ENCODE measurements at regions not wholly inside any gene's neighbourhood (a gene's known extent, or its start where the extent isn't known, plus 50 kb on each side); places are given as distances from the start of the nearest gene placed in this dataset.

GRCh38 chr14:98834119-98834518 lies 437.9 kb downstream of the BCL11B start:
- no peak for DNase-seq

- no peak for DNase-seq
These were observed 436.8 kb downstream of the BCL11B start for GRCh38 chr14:98835051-98835824.

- DNase-seq: no peak
These were observed 436.2 kb downstream of the BCL11B start for GRCh38 chr14:98835825-98836100.

GRCh38 chr14:98840091-98840490 lies 431.9 kb downstream of the BCL11B start:
- DNase-seq: no peak

- DNase-seq: no peak
These were observed 431.5 kb downstream of the BCL11B start for GRCh38 chr14:98840511-98840910.

- no peak for DNase-seq
These were observed 427.5 kb downstream of the BCL11B start for GRCh38 chr14:98844456-98844855.

- no peak for DNase-seq
These were observed 424.2 kb downstream of the BCL11B start for GRCh38 chr14:98847521-98848468.

- DNase-seq: no peak
These were observed 418.8 kb downstream of the BCL11B start for GRCh38 chr14:98853063-98853729.

- no peak for DNase-seq
These were observed 415.9 kb downstream of the BCL11B start for GRCh38 chr14:98855926-98856715.

GRCh38 chr14:98858158-98858557 lies 413.8 kb downstream of the BCL11B start:
- no peak for DNase-seq

- DNase-seq: no peak
These were observed 413.4 kb downstream of the BCL11B start for GRCh38 chr14:98858561-98858960.

GRCh38 chr14:98859301-98859700 lies 412.7 kb downstream of the BCL11B start:
- DNase-seq: no peak

- DNase-seq: no peak
These were observed 407.8 kb downstream of the BCL11B start for GRCh38 chr14:98864211-98864610.

GRCh38 chr14:98867146-98867545 lies 404.9 kb downstream of the BCL11B start:
- no peak for DNase-seq

- DNase-seq: no peak
These were observed 404.3 kb downstream of the BCL11B start for GRCh38 chr14:98867726-98868125.

- DNase-seq: no peak
These were observed 403.1 kb downstream of the BCL11B start for GRCh38 chr14:98868866-98869265.

GRCh38 chr14:98871796-98872195 lies 400.2 kb downstream of the BCL11B start:
- DNase-seq: no peak

GRCh38 chr14:98877065-98877464 lies 394.9 kb downstream of the BCL11B start:
- no peak for DNase-seq

- DNase-seq: no peak
These were observed 393.7 kb downstream of the BCL11B start for GRCh38 chr14:98878282-98878681.

- no peak for DNase-seq
These were observed 385.0 kb downstream of the BCL11B start for GRCh38 chr14:98886982-98887381.

- DNase-seq: no peak
These were observed 383.7 kb downstream of the BCL11B start for GRCh38 chr14:98888281-98888680.

GRCh38 chr14:98888927-98889835 lies 382.8 kb downstream of the BCL11B start:
- DNase-seq: no peak

Data from stimulated activated naive CD4-positive, alpha-beta T cell treated with Interleukin-2 at 50 U/mL for 16 hours (primary cell).